Colon (tissue), 2 donors: ENCODE measurements at regions not wholly inside any gene's neighbourhood (a gene's known extent, or its start where the extent isn't known, plus 50 kb on each side); places are given as distances from the start of the nearest gene placed in this dataset.

Experiments
- FAIRE-seq: peaks from 2 replicates; lab custom pipeline; 2012; peaks lifted over from hg19 to GRCh38; lab: Jason Lieb, UNC
- donor health status: control.
- donor health status: control.

- no peak for FAIRE-seq
These were observed 673.8 kb upstream of the MGAT4C start for GRCh38 chr12:86929962-86930361.

- no peak for FAIRE-seq
These were observed 660.9 kb upstream of the MGAT4C start for GRCh38 chr12:86917121-86917520.

GRCh38 chr12:86914721-86915120 is 658.5 kb upstream of the MGAT4C start:
- FAIRE-seq = no peak

DNA sequence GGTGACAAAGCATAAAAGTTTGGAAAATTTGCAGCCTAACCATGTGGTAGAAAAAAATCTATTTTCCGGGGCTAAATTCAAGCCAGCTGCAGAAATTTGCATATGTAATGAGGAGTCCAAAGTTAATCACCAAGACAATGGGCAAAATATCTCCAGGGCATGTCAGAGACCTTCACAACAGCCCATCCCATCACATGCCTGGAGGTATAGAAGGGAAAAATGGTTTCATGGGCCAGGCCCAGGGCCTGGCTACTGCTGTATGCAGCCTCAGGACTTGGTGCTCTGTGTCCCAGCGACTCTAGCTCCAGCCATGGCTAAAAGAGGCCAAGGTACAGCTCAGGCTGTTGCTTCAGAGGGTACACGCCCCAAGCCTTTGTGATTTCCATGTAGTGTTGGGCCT is 655.8 kb upstream of the MGAT4C start:
- FAIRE-seq = no peak

DNA sequence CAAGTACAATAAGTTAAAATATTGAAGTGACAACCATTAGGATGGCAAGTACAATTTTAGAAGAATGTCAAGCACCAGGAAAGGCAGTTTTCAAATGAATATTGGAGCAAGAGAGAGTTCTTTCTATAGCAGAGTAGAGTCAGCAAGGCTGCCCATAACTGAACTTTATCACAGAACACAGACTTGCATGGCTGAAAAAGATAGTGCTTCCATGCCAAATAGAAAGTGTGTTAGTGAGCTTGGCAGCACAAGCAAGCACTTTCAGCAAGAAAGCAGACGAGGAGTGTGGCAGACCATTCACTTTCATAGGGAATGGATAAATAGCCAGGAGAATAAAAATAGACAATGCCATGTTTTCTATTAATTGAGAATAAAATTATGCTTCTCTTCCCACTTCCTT is 647.0 kb upstream of the MGAT4C start:
- no peak for FAIRE-seq

GRCh38 chr12:86860776-86861175 is 604.6 kb upstream of the MGAT4C start:
- no peak for FAIRE-seq

DNA sequence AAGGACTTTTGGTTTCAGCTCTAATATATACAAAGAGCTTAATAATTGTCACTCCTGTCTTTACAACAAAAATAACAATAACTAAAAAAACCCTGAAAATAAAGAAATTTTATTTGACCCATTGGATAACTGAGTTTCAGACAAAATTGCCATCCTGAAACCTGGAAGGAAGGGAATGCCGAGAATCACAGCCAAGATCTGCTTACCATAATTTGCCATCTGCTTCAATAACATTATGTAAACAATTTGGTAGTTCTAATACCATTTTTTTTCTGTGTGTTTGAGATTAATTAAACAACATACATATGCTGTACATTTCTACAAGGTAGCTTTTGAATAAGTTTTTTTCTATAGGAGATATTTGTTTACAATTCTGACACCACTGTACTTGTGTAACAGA is 596.3 kb upstream of the MGAT4C start:
- no peak for FAIRE-seq

DNA sequence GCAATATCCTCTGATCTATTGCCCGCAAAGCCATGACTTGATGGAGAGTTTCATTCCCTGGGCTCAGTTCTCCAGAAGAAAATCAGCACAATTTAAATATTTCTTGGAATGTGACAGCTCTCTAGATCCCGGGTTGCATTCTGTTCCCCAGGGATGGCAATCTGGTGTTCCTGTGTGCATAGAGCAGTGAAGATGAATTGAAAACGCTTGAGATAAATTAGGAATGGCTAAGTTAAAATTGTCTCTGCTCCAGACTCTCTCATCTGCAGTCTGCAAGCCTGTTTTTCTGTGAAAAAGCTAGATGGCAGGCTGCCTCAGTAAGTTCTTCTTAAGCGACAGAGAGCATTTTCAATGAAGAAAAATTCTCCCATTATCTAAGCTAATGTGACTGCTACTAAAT is 582.5 kb upstream of the MGAT4C start:
- no peak for FAIRE-seq

GRCh38 chr12:86838260-86838659 is 582.1 kb upstream of the MGAT4C start:
- no peak for FAIRE-seq

DNA sequence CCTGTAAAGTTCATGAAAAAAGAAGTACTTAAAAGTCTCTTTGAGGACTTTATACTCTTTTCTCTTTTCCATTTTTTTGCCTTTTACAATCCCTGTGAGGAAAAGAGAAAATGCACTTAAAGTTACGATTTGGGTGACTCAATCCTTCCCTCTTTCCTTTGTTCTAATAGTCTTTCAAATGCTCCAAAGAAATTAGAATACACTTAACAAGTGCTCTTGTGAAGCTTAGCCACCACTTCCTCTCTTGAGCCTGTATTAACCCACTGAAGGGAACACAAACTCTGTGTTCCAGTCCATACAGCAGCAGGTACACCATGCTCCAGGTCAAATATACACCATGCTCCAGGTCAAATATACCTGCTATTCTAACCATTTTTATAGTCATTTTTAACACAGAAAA is 581.1 kb upstream of the MGAT4C start:
- no peak for FAIRE-seq

DNA sequence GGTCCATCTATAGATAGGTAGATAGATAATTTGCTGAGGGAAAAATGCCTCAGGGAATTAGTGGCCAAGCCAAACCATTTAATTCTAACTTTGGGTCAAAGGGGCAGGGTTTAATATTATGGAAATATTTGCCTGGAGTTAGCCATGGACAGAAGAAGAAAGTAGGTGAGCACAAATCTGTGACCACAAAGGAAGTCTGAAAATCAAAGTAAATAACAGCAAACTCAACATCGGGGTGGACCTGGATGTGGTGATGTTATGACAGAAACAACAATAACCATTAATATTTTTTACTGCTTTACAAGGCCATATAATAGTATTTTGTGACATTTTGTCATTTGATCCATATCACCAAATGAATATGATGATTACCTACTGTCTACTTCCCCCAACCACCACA is 578.0 kb upstream of the MGAT4C start:
- FAIRE-seq = no peak

DNA sequence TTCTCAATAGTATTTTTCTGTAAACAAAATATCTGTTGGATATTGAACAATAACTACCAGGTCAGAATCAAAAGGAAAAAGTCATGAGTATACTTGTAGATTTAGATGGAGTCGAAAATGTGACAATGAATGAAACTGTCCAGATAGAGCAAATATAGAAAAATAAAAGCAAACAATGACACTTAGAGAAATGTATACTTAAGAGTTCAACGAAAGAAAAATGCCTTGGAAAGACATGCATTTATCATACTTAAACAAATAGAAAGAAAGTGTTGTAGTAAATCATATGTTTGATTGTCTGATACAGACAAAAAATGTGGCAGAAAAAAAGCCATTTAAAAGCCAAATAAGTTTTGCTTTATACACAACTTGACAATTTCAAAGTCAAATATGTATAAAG is 571.2 kb upstream of the MGAT4C start:
- FAIRE-seq = no peak

DNA sequence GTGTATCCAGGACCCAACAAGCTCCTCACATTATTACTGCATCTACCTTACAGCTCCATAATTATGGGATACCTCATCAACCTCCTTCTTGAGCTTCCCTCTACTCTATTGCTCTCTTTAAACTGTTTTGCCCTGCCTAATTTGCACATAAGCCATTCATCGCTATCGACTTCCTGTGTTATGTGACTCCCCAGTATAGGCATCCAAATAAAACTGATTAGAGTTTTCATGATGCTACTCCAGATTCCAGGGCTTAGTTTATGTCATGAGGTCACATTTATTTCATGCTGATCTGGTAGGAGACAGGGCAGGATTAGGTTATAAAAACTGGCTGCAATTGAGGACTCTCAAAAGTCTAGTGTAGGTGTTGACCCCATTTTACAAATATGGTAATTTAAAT is 569.9 kb upstream of the MGAT4C start:
- no peak for FAIRE-seq

DNA sequence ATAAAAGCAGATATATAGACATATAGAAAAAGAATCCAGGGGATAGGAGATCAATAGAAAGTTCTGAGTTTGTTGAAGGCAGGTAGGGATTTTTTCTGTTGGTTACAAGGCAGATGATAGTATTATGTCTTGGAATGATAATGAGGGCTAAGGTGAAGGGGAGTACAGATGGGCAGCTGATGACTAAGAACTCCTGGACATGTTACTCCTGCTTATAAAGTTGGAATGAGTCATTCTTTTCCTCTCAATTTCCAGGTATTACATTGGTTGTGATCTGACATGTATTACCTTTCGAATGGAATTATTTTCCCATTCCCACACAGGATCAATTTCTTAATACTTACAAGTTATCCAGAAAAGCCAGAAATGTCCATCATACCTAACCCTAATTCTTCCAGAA is 545.2 kb upstream of the MGAT4C start:
- no peak for FAIRE-seq

DNA sequence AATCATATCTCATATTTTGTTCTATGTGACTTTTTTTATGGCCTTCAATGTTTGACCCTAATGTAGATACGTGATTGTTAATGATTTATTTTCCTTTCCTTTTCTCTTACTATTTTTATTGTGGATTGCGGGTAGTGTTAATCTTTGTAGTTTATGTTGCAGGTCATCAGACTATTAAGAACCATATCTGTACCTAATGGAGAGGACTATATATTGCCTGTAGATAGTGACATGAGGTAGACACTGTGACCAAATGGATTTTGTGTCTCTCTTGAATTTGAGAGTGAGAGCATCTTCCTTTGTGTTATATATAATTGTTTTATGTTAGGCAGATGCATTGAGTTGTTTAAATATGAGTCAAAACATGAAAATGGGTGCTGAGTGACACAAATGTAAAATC is 543.4 kb upstream of the MGAT4C start:
- FAIRE-seq = no peak

GRCh38 chr12:86796550-86796949 is 540.4 kb upstream of the MGAT4C start:
- no peak for FAIRE-seq

- FAIRE-seq = no peak
These were observed 532.5 kb upstream of the MGAT4C start for GRCh38 chr12:86788661-86789060.

DNA sequence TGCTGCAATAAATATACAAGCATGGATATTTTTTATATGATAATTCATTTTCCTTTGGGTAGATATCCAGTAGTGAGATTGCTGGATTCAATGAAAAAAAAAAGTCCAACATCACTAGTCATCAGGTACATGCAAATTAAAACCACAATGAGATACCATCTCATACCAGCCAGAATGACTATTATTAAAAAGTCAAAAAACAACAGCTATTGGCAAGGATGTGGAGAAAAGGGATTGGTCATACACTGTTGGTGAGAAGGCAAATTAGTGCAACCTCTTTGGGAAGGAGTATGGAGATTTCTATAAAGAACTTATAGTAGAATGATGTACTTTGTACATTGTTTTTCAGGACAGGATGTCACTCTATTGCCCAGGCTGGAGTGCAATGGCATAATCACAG is 531.2 kb upstream of the MGAT4C start:
- no peak for FAIRE-seq

- FAIRE-seq = no peak
These were observed 521.1 kb upstream of the MGAT4C start for GRCh38 chr12:86777325-86777724.

DNA sequence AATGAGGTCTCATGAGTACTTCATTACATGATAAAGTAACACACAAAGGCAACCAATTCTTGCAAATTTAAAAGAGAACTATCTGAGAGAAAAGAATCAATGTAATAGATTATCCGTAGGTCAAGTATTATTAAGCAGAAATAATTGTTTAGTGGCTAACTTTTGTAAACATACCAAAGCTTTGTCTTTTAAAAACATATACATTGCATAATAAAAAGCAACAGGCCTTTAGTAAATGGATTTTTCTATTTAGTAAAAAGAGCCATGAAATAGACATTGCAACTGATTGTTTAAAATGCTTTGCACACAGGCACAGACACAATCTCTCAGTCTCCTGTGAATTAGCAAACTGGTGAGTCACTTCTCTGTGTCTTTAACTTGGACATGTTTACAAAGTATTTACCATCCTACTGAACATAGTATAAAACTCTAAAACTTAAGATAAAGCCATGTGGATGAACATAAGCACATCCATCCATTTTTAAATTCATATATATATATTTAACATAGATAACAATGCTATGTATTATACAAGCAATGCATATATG is 518.7 kb upstream of the MGAT4C start:
- no peak for FAIRE-seq

GRCh38 chr12:86772696-86773095 is 516.5 kb upstream of the MGAT4C start:
- FAIRE-seq = no peak

DNA sequence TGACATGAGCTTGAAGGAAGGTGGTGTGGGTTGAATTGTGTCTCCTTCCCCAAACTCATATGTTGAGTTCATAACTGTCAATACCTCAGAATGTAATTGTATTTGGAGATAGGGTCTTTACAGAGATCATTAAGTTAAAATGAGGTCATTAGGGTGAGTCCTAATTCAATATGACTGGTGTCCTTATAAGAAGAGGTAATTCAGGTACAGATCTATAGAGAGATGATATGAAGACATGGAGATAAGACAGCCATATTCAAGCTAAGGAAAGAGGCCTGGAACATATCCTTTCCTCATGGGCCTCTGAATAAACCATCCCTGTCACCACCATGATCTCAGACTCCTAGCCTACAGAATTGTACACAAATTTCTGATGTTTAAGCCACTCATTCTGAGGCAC is 514.7 kb upstream of the MGAT4C start:
- FAIRE-seq = no peak

- no peak for FAIRE-seq
These were observed 492.7 kb upstream of the MGAT4C start for GRCh38 chr12:86748894-86749293.

GRCh38 chr12:86744547-86745212 is 488.5 kb upstream of the MGAT4C start:
- no peak for FAIRE-seq
